Ascending aorta (tissue), 2 donors: ENCODE measurements at regions not wholly inside any gene's neighbourhood (a gene's known extent, or its start where the extent isn't known, plus 50 kb on each side); places are given as distances from the start of the nearest gene placed in this dataset.

Experiments
- DNase-seq, 2 donors: peaks; one replicate each; pipeline ENCODE4 v3.0.0-alpha.2; 2019; ENCODE audit warnings: low spot score in 2 of 2
- H3K27ac ChIP-seq, 2 donors: fragments of 200-600 bp; sonication (generic); one replicate each; pipeline ENCODE4 v1.5.1; 2016 to 2017; ENCODE audit warnings: mild to moderate bottlenecking in 1 of 2
- H3K27me3 ChIP-seq: fragments of 200-600 bp; sonication (generic); one replicate; pipeline ENCODE4 v1.5.1; 2017
- H3K36me3 ChIP-seq, 2 donors: fragments of 200-600 bp; sonication (generic); one replicate each; pipeline ENCODE4 v1.5.1; 2016
- H3K4me1 ChIP-seq, 2 donors: fragments of 200-600 bp; sonication (generic); one replicate each; pipeline ENCODE4 v1.5.1; 2016 to 2017; ENCODE audit warnings: mild to moderate bottlenecking in 1 of 2
- H3K4me3 ChIP-seq, 2 donors: fragments of 200-600 bp; sonication (generic); one replicate each; pipeline ENCODE4 v1.5.1; 2016 to 2017; ENCODE audit warnings: mild to moderate bottlenecking in 1 of 2
- H3K9me3 ChIP-seq, 2 donors: fragments of 200-600 bp; sonication (generic); one replicate each; pipeline ENCODE4 v1.5.1; 2016
- intact Hi-C: fragments of 100-400 bp; cut with DNase I; formaldehyde crosslinking; loops from one replicate; pipeline ENCODE4 v1.15.1; 2023
- TF ChIP-seq, protein P1 (sequence below), 3 experiments: fragments of 200-600 bp in 2 of 3; fragments of 450-650 bp in 1 of 3; sonication (generic) in 2 of 3; IDR thresholded peaks; one replicate each; pipeline ENCODE4 v1.5.1; 2016 to 2019; ENCODE audit warnings: antibody characterized with exemption in 3 of 3, mild to moderate bottlenecking in 1 of 3, moderate library complexity in 1 of 3

DNA sequence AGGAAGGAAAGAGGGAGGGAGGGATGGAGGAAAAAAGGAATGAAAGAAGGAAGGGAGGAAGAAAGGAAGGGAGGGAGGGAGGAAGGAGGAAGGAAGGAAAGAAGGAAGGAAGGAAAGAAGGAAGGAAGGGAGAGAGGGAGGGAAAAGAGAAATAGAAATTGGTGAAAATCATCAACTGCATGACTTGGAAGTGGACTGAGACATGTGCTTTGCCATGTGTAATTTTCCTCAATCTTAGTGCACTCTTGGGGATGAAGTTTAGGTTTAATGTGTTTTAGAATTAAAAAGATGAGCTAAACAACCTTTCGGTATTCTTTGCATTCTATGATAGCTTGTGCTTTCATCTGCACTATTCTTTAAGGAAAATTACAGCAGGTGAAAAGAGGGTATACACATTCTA lies 320.1 kb upstream of the GALNT5 start:
- Histone ChIP-seq H3K4me1 (no peaks in the 10 kb centered on the region), H3K27me3 (no peaks in the 10 kb centered on the region), H3K36me3 (no peaks in the 10 kb centered on the region), H3K9me3 (no peaks in the 10 kb centered on the region), H3K4me3 (no peak overlapping the region), H3K27ac (no peak overlapping the region)
- TF ChIP-seq, protein P1, sequence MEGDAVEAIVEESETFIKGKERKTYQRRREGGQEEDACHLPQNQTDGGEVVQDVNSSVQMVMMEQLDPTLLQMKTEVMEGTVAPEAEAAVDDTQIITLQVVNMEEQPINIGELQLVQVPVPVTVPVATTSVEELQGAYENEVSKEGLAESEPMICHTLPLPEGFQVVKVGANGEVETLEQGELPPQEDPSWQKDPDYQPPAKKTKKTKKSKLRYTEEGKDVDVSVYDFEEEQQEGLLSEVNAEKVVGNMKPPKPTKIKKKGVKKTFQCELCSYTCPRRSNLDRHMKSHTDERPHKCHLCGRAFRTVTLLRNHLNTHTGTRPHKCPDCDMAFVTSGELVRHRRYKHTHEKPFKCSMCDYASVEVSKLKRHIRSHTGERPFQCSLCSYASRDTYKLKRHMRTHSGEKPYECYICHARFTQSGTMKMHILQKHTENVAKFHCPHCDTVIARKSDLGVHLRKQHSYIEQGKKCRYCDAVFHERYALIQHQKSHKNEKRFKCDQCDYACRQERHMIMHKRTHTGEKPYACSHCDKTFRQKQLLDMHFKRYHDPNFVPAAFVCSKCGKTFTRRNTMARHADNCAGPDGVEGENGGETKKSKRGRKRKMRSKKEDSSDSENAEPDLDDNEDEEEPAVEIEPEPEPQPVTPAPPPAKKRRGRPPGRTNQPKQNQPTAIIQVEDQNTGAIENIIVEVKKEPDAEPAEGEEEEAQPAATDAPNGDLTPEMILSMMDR (IDR thresholded peaks at IDR 0.05) = no peak
- intact Hi-C loops = no loop called here
- DNase-seq = no peak

- Histone ChIP-seq H3K36me3 (no peaks in the 10 kb centered on the region), H3K4me3 (no peak overlapping the region), H3K4me1 (no peaks in the 10 kb centered on the region), H3K9me3 (no peaks in the 10 kb centered on the region), H3K27ac (no peak overlapping the region), H3K27me3 (no peaks in the 10 kb centered on the region)
- DNase-seq = no peak
- TF ChIP-seq, protein P1 (IDR thresholded peaks at IDR 0.05) = no peak
- intact Hi-C loops = no loop called here
These were observed 312.6 kb upstream of the GALNT5 start for GRCh38 chr2:156944871-156945270.

- no peak overlapping the region for H3K4me3 ChIP-seq
These were observed 310.2 kb upstream of the GALNT5 start for GRCh38 chr2:156947261-156947660.

GRCh38 chr2:156955701-156956100 lies 301.8 kb upstream of the GALNT5 start:
- no peak overlapping the region for H3K4me3 ChIP-seq
- no peaks in the 10 kb centered on the region for H3K27me3 ChIP-seq
- TF ChIP-seq, protein P1 (IDR thresholded peaks at IDR 0.05) = no peak
- no peaks in the 10 kb centered on the region for H3K4me1 ChIP-seq
- no peaks in the 10 kb centered on the region for H3K36me3 ChIP-seq
- H3K9me3 ChIP-seq = peaks cover 0 to 11% of the 10 kb centered on the region in 2 donors
- intact Hi-C loops = no loop called here
- DNase-seq = no peak
- H3K27ac ChIP-seq = no peak overlapping the region

More at GRCh38 chr2:156947261-156947660, 310.2 kb upstream of the GALNT5 start:
- TF ChIP-seq, protein P1 (IDR thresholded peaks at IDR 0.05) = no peak
- H3K27ac ChIP-seq = no peak overlapping the region
- H3K9me3 ChIP-seq = no peaks in the 10 kb centered on the region
- H3K36me3 ChIP-seq = no peaks in the 10 kb centered on the region
- no peaks in the 10 kb centered on the region for H3K4me1 ChIP-seq
- intact Hi-C loops = no loop called here
- H3K27me3 ChIP-seq = no peaks in the 10 kb centered on the region
- no peak for DNase-seq

DNA sequence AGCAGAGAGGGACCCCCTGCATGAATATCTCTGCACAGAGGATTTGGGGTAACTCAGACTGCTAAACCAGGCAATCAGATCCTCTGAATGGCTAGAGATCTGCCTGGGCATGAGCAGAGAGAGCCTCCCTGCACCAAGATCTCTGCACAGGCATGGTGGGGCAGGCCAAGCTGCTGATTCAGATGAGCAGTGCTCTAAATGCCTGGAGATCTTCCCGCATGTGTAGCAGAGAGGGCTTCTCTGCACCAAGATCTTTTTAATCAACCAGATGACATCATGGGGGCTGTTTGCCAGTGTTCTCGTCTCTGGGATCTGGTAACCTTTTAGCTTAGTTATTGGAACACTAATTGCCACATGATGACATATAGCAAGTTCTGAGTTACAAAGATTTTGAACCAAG lies 301.3 kb upstream of the GALNT5 start:
- Histone ChIP-seq H3K36me3 (no peaks in the 10 kb centered on the region), H3K27me3 (no peaks in the 10 kb centered on the region), H3K27ac (no peak overlapping the region), H3K4me1 (no peaks in the 10 kb centered on the region), H3K4me3 (no peak overlapping the region), H3K9me3 (peaks cover 0 to 11% of the 10 kb centered on the region in 2 donors)
- TF ChIP-seq, protein P1 (IDR thresholded peaks at IDR 0.05) = no peak
- DNase-seq = no peak
- intact Hi-C loops = no loop called here

DNA sequence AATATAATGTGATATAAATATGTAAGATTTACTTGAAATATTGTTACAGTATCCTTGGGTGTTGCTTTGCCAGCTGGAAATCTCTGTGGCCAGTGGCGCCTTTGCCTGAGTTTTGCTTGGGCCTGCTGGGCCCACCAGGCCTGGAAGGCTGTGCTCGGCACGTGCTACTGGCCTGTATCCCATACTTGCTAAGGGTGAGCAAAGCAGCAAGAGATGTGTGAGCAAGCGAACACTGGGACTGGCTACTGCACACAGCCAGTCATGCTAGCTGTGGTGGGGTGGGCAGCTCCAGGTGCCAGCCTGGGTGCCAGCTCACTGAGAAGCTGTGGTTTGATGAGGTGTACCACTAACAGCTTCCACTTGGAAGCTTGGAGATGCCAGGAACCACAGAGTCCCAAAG lies 299.1 kb upstream of the GALNT5 start:
- no peaks in the 10 kb centered on the region for H3K36me3 ChIP-seq
- no peaks in the 10 kb centered on the region for H3K4me1 ChIP-seq

More for the DNA sequence above, 299.1 kb upstream of the GALNT5 start:
- intact Hi-C loops = no loop called here
- TF ChIP-seq, protein P1 (IDR thresholded peaks at IDR 0.05) = no peak
- Histone ChIP-seq H3K9me3 (peaks cover 0 to 11% of the 10 kb centered on the region in 2 donors), H3K4me3 (no peak overlapping the region), H3K27me3 (no peaks in the 10 kb centered on the region), H3K27ac (no peak overlapping the region)
- DNase-seq = no peak
